ENCODE measurements at regions not wholly inside any gene's neighbourhood (a gene's known extent, or its start where the extent isn't known, plus 50 kb on each side); places are given as distances from the start of the nearest gene placed in this dataset.

DNA sequence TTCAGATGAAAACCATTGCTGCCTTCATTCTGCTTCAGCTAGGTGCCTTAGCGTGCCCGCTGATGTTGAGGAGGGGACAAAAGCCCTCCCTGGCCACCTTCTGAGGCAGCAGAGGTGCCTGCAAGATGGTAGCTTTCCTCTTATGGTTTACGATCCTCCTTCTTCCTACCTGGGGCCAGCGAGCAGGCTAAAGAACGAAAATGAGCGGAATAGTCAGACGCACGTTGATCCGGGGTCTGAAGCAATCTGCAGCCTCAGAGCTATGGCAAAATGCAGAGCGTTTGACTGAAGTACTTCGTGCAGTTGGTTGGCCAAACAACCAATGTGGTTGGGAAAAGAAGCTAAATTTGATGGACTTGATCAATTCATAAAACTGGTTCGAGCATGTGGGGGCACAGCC is 95.5 kb downstream of the GATA3 start:
- TF ChIP-seq POLR2A (IDR thresholded peaks at IDR 0.05) (no peak), CTCF (IDR thresholded peaks at IDR 0.05) (no peak), POLR2AphosphoS5 (IDR thresholded peaks at IDR 0.05) (no peak)
